A673 (cell line): ENCODE measurements at regions not wholly inside any gene's neighbourhood (a gene's known extent, or its start where the extent isn't known, plus 50 kb on each side); places are given as distances from the start of the nearest gene placed in this dataset.

Experiments used
- BruUV-seq: library from RNA; stranded (reverse); fragments of 400-500 nt; replicated peaks from 2 replicates; lab custom pipeline; 2021; lab: Mats Ljungman, UMichigan
- CTCF ChIA-PET: fragments of 300-600 bp; sonication (Branson Sonifier 250); formaldehyde crosslinking; loops from one replicate; lab custom pipeline; 2022; ENCODE audit warnings: antibody characterized with exemption; lab: Charles Lee
- POLR2A ChIA-PET: fragments of 300-600 bp; sonication (Branson Sonifier 250); formaldehyde crosslinking; loops from one replicate; lab custom pipeline; 2022; ENCODE audit warnings: antibody characterized with exemption; ENCODE audit not compliant: low non-redundant PET; lab: Charles Lee
- DNase-seq: peaks from one replicate; pipeline ENCODE4 v3.0.0-alpha.2; 2015; ENCODE audit warnings: low spot score
- H3K27ac ChIP-seq: fragments of 200-600 bp; sonication (generic); 2 replicates; pipeline ENCODE4 v1.5.1; 2016; ENCODE audit warnings: mixed run types, low read depth, mild to moderate bottlenecking, mixed read lengths, antibody characterized with exemption, low read length; ENCODE audit not compliant: poor library complexity, severe bottlenecking
- H3K27me3 ChIP-seq: fragments of 200-600 bp; sonication (generic); replicated peaks from 2 replicates; pipeline ENCODE4 v1.6.1; 2017; ENCODE audit warnings: mixed run types, low read depth, mild to moderate bottlenecking, mixed read lengths, antibody characterized with exemption, low read length; ENCODE audit not compliant: insufficient read depth, poor library complexity
- H3K36me3 ChIP-seq: fragments of 200-600 bp; sonication (generic); 2 replicates; pipeline ENCODE4 v1.6.1; 2016; ENCODE audit warnings: mixed run types, mild to moderate bottlenecking, mixed read lengths, antibody characterized with exemption, low read length; ENCODE audit not compliant: insufficient read depth, poor library complexity, severe bottlenecking
- H3K4me1 ChIP-seq: fragments of 200-600 bp; sonication (generic); 2 replicates; pipeline ENCODE4 v1.6.1; 2017; ENCODE audit warnings: mixed run types, mild to moderate bottlenecking, mixed read lengths, antibody characterized with exemption, low read length; ENCODE audit not compliant: insufficient read depth, poor library complexity, severe bottlenecking
- H3K4me3 ChIP-seq: fragments of 200-600 bp; sonication (generic); 2 replicates; pipeline ENCODE4 v1.5.1; 2016; ENCODE audit warnings: low read depth, mixed run types, mild to moderate bottlenecking, mixed read lengths, low read length; ENCODE audit not compliant: poor library complexity, severe bottlenecking
- H3K9me3 ChIP-seq: fragments of 200-600 bp; sonication (generic); 2 replicates; pipeline ENCODE4 v1.6.1; 2016; ENCODE audit warnings: mixed run types, low read depth, mild to moderate bottlenecking, mixed read lengths, antibody characterized with exemption, low read length; ENCODE audit not compliant: poor library complexity, severe bottlenecking
- CTCF ChIP-seq: fragments of 300-800, 200-600 bp; sonication (generic); conservative IDR thresholded peaks from 2 replicates; pipeline ENCODE4 v1.5.1; 2017; ENCODE audit warnings: low read depth, mild to moderate bottlenecking, antibody characterized with exemption, low read length, moderate library complexity, mixed read lengths
- EZH2 ChIP-seq: fragments of 200-600 bp; sonication (generic); IDR thresholded peaks from 2 replicates; pipeline ENCODE4 v1.6.1; 2017; ENCODE audit warnings: borderline replicate concordance, low read depth, mild to moderate bottlenecking, mixed read lengths, antibody characterized with exemption, low read length; ENCODE audit not compliant: poor library complexity, severe bottlenecking
- intact Hi-C: fragments of 100-400 bp; cut with micrococcal nuclease; formaldehyde crosslinking; loops from one replicate; pipeline ENCODE4 v1.10.0; 2022; ENCODE audit not compliant: unreplicated experiment

- BruUV-seq = no TSS peak
These were observed 311.5 kb downstream of the SETD4 start for GRCh38 chr21:35748678-35749314.

DNA sequence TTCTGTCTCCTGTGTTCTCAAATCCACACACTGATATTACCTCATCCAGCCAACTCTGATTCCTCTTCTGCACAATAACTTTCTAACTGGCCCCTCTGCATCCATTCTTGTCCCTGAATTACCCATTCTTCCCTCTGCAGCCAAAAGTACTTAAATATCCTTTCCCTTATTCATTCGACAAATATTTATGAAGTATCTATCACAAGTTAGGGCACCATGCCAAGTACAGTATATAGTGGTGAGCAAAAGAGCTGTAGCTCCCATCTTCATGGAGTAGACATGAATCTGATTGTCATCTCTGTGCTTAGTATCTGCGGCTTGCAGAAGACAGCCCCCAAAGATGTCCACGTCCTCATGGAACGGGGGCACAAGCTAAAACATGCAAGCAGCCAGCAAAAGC lies 316.8 kb downstream of the SETD4 start:
- H3K4me1 ChIP-seq = peaks cover 8% of the 10 kb centered on the region
- H3K27me3 ChIP-seq = peaks cover 49% of the 10 kb centered on the region
- CTCF ChIA-PET = no interaction called here
- H3K9me3 ChIP-seq = peaks cover 7% of the 10 kb centered on the region
- intact Hi-C loops = loop anchor here (10.0 kb wide), 1 partner anchor 159 kb away; no protein-coding TSS in a partner anchor
- POLR2A ChIA-PET = no interaction called here
- no TSS peak for BruUV-seq
- DNase-seq = no peak
- H3K27ac ChIP-seq = no peak overlapping the region
- TF ChIP-seq EZH2 = no peak
- TF ChIP-seq CTCF = no peak
- H3K4me3 ChIP-seq = no peak overlapping the region
- no peaks in the 10 kb centered on the region for H3K36me3 ChIP-seq

More at GRCh38 chr21:35748678-35749314, 311.5 kb downstream of the SETD4 start:
- Histone ChIP-seq H3K27ac (no peak overlapping the region), H3K4me1 (no peaks in the 10 kb centered on the region), H3K36me3 (no peaks in the 10 kb centered on the region), H3K27me3 (peaks cover 70% of the 10 kb centered on the region), H3K4me3 (no peak overlapping the region), H3K9me3 (no peaks in the 10 kb centered on the region)
- CTCF ChIA-PET = no interaction called here
- intact Hi-C loops = loop anchor here (10.0 kb wide), 1 partner anchor 164 kb away; no protein-coding TSS in a partner anchor
- POLR2A ChIA-PET = no interaction called here
- no peak for TF ChIP-seq EZH2
- no peak for DNase-seq

DNA sequence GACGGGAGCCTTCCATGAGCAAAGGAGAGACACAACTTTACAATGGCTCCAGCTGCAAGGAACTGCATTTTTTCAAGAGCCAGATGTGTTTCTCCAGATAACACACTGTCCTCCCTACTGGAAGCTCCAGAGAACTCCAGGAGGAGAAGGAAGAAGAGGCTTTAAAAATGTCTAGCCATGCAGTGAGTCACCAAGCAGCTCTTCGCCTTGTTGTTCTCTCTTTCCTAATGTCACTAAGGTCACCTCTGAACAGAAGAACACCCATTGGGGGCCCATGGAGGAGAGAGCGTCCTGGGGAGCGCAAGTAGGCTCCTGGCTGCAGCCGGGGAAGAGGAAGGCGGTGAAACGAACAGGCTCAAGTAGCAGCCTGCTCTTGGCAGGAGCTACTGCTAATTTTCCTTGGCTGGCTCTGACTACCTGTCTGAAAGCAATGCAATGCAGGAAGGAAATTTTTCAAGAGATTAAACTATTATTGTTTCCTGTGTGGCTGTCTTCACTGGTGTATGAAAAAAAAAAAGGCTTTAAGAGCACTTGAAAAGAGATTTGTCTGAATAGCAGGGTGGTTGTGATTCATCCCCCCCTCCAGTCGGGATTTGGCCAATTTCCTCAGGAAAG lies 321.9 kb downstream of the SETD4 start:
- Histone ChIP-seq H3K4me3 (no peak overlapping the region), H3K4me1 (peaks cover 16% of the 10 kb centered on the region), H3K36me3 (no peaks in the 10 kb centered on the region), H3K27ac (no peak overlapping the region), H3K27me3 (peaks cover 14% of the 10 kb centered on the region), H3K9me3 (peaks cover 7% of the 10 kb centered on the region)
- DNase-seq = peak; percentile 94
- BruUV-seq = no TSS peak
- CTCF ChIA-PET = interaction anchor here (1.2 kb wide), 1 partner anchor 993 kb away, joined by 4 read pairs; no protein-coding TSS in a partner anchor
- intact Hi-C loops = no loop called here
- no peak for TF ChIP-seq EZH2
- TF ChIP-seq CTCF = no peak
- POLR2A ChIA-PET = no interaction called here
